Stimulated activated CD8-positive, alpha-beta memory T cell treated with anti-CD3 and anti-CD28 coated beads, Interleukin-12 subunit alpha, Interleukin-12 subunit beta, amount 100 ng/mL, for 1 hour (primary cell): ENCODE measurements at regions not wholly inside any gene's neighbourhood (a gene's known extent, or its start where the extent isn't known, plus 50 kb on each side); places are given as distances from the start of the nearest gene placed in this dataset.

Experiments
- DNase-seq: peaks from one replicate; pipeline ENCODE4 v3.0.0-alpha.2; 2020; ENCODE audit warnings: low read depth

GRCh38 chr3:110101361-110101760 is 764.0 kb upstream of the DPPA4 start:
- DNase-seq = no peak

GRCh38 chr3:110106805-110107204 is 769.5 kb upstream of the DPPA4 start:
- DNase-seq = no peak

GRCh38 chr3:110123946-110124345 is 786.6 kb upstream of the DPPA4 start:
- DNase-seq = no peak

GRCh38 chr3:110126065-110126464 is 788.7 kb upstream of the DPPA4 start:
- DNase-seq = no peak

GRCh38 chr3:110133971-110134370 is 796.6 kb upstream of the DPPA4 start:
- DNase-seq = no peak

- DNase-seq = no peak
Measured at GRCh38 chr3:110139048-110139447, 801.7 kb upstream of the DPPA4 start.

- no peak for DNase-seq
Measured at GRCh38 chr3:110139821-110140220, 802.5 kb upstream of the DPPA4 start.

GRCh38 chr3:110149763-110150162 is 812.4 kb upstream of the DPPA4 start:
- DNase-seq = no peak

- no peak for DNase-seq
Measured at GRCh38 chr3:110157221-110157620, 819.9 kb upstream of the DPPA4 start.

GRCh38 chr3:110164632-110165369 is 827.5 kb upstream of the DPPA4 start:
- DNase-seq = no peak

- no peak for DNase-seq
Measured at GRCh38 chr3:110165370-110165743, 828.0 kb upstream of the DPPA4 start.

- DNase-seq = no peak
Measured at GRCh38 chr3:110165753-110166152, 828.4 kb upstream of the DPPA4 start.

- no peak for DNase-seq
Measured at GRCh38 chr3:110166791-110167190, 829.4 kb upstream of the DPPA4 start.

GRCh38 chr3:110174908-110175307 is 837.6 kb upstream of the DPPA4 start:
- no peak for DNase-seq

GRCh38 chr3:110178965-110179364 is 841.6 kb upstream of the DPPA4 start:
- DNase-seq = no peak

- DNase-seq = no peak
Measured at GRCh38 chr3:110180733-110181132, 843.4 kb upstream of the DPPA4 start.

- DNase-seq = no peak
Measured at GRCh38 chr3:110181226-110181625, 843.9 kb upstream of the DPPA4 start.

GRCh38 chr3:110184536-110184935 is 847.2 kb upstream of the DPPA4 start:
- DNase-seq = no peak

- DNase-seq = no peak
Measured at GRCh38 chr3:110193074-110193473, 855.7 kb upstream of the DPPA4 start.

- DNase-seq = no peak
Measured at GRCh38 chr3:110198717-110199587, 861.6 kb upstream of the DPPA4 start.

GRCh38 chr3:110199588-110199943 is 862.2 kb upstream of the DPPA4 start:
- DNase-seq = no peak

- no peak for DNase-seq
Measured at GRCh38 chr3:110210086-110210660, 861.4 kb upstream of the NECTIN3 start.

GRCh38 chr3:110226645-110227044 is 845.0 kb upstream of the NECTIN3 start:
- DNase-seq = no peak
